IMR-90 (cell line): ENCODE measurements at regions not wholly inside any gene's neighbourhood (a gene's known extent, or its start where the extent isn't known, plus 50 kb on each side); places are given as distances from the start of the nearest gene placed in this dataset.

Source experiments
- ATAC-seq: fragments of 200-7000 bp; cut with Tn5 transposase; 2 replicates; pipeline ENCODE4 v1.9.1; 2020; ENCODE audit warnings: low read depth, mild to moderate bottlenecking, moderate library complexity
- BruUV-seq: library from RNA; stranded (reverse); fragments of 400-500 nt; replicated peaks from 2 replicates; lab custom pipeline; 2021; lab: Mats Ljungman, UMichigan
- CTCF ChIA-PET: fragments of 300-600 bp; formaldehyde crosslinking; extraction: SDS; loops from one replicate; lab custom pipeline; 2021; ENCODE audit warnings: antibody characterized with exemption; lab: Yijun Ruan, JAX
- POLR2A ChIA-PET: fragments of 300-600 bp; sonication (Branson Sonifier 250); formaldehyde crosslinking; loops from one replicate; lab custom pipeline; 2022; ENCODE audit warnings: antibody characterized with exemption; ENCODE audit not compliant: unreplicated experiment; lab: Charles Lee
- DNase-seq: peaks from one replicate; pipeline ENCODE4 v3.0.0; 2013
- H2AFZ ChIP-seq: replicated peaks from 2 replicates; pipeline ENCODE3; 2013; ENCODE audit warnings: low read length, mild to moderate bottlenecking; ENCODE audit not compliant: poor library complexity
- H2AK5ac ChIP-seq: 2 replicates; pipeline ENCODE4 v1.6.1; 2013; ENCODE audit warnings: low read depth, low read length, inconsistent platforms
- H2AK9ac ChIP-seq: replicated peaks from 2 replicates; pipeline ENCODE3; 2013; ENCODE audit warnings: mild to moderate bottlenecking, low read depth, low read length, moderate library complexity; ENCODE audit not compliant: poor library complexity
- H2BK120ac ChIP-seq: 2 replicates; pipeline ENCODE4 v1.6.1; 2013; ENCODE audit warnings: low read depth, low read length, inconsistent platforms
- H2BK15ac ChIP-seq: 3 replicates; pipeline ENCODE4 v1.6.1; 2013; ENCODE audit warnings: low read depth, low read length, inconsistent platforms
- H2BK20ac ChIP-seq: 2 replicates; pipeline ENCODE4 v1.6.1; 2013; ENCODE audit warnings: low read depth, mild to moderate bottlenecking, inconsistent platforms, low read length, moderate library complexity
- H2BK5ac ChIP-seq: 2 replicates; pipeline ENCODE4 v1.6.1; 2013; ENCODE audit warnings: mild to moderate bottlenecking, low read depth, low read length, inconsistent platforms; ENCODE audit not compliant: poor library complexity, severe bottlenecking
- H3K14ac ChIP-seq: replicated peaks from 2 replicates; pipeline ENCODE4 v1.6.1; 2013; ENCODE audit warnings: low read depth, low read length, inconsistent platforms
- H3K18ac ChIP-seq: 2 replicates; pipeline ENCODE4 v1.6.1; 2013; ENCODE audit warnings: low read depth, low read length, control low read depth
- H3K23ac ChIP-seq: 2 replicates; pipeline ENCODE4 v1.6.1; 2013; ENCODE audit warnings: low read depth, low read length, inconsistent platforms
- H3K27ac ChIP-seq: 2 replicates; pipeline ENCODE4 v1.5.1; 2013; ENCODE audit warnings: mild to moderate bottlenecking, control low read depth, low read length; ENCODE audit not compliant: insufficient read depth
- H3K27me3 ChIP-seq: 2 replicates; pipeline ENCODE4 v1.6.1; 2013; ENCODE audit warnings: low read length; ENCODE audit not compliant: control insufficient read depth, insufficient read depth
- H3K36me3 ChIP-seq: 2 replicates; pipeline ENCODE4 v1.6.1; 2013; ENCODE audit warnings: low read length, mixed read lengths; ENCODE audit not compliant: control insufficient read depth, insufficient read depth
- H3K4ac ChIP-seq: 2 replicates; pipeline ENCODE4 v1.6.1; 2013; ENCODE audit warnings: low read depth, low read length, inconsistent platforms
- H3K4me1 ChIP-seq: 2 replicates; pipeline ENCODE4 v1.6.1; 2013; ENCODE audit warnings: low read length, mixed read lengths; ENCODE audit not compliant: control insufficient read depth, insufficient read depth
- H3K4me2 ChIP-seq: 2 replicates; pipeline ENCODE4 v1.6.1; 2013; ENCODE audit warnings: low read depth, mild to moderate bottlenecking, control low read depth, low read length, moderate library complexity
- H3K4me3 ChIP-seq: 2 replicates; pipeline ENCODE4 v1.5.1; 2013; ENCODE audit warnings: low read depth, mild to moderate bottlenecking, control low read depth, low read length, moderate library complexity; ENCODE audit not compliant: insufficient read depth
- H3K56ac ChIP-seq: 2 replicates; pipeline ENCODE4 v1.6.1; 2013; ENCODE audit warnings: low read length, inconsistent platforms; ENCODE audit not compliant: insufficient read depth; ENCODE audit errors: extremely low read depth
- H3K79me1 ChIP-seq, 2 experiments: 2 replicates each; pipeline ENCODE4 v1.6.1; 2013; ENCODE audit warnings: low read length in 2 of 2, inconsistent platforms in 1 of 2, low read depth in 1 of 2
- H3K9ac ChIP-seq: 2 replicates; pipeline ENCODE4 v1.6.1; 2013; ENCODE audit warnings: low read depth, low read length, control low read depth
- H3K9me1 ChIP-seq: 2 replicates; pipeline ENCODE4 v1.6.1; 2013; ENCODE audit warnings: low read length, inconsistent platforms; ENCODE audit not compliant: insufficient read depth
- H3K9me3 ChIP-seq: 2 replicates; pipeline ENCODE4 v1.6.1; 2013; ENCODE audit warnings: low read length; ENCODE audit not compliant: control insufficient read depth, insufficient read depth
- H4K20me1 ChIP-seq: 2 replicates; pipeline ENCODE4 v1.6.1; 2013; ENCODE audit warnings: low read length, inconsistent platforms; ENCODE audit not compliant: insufficient read depth
- H4K5ac ChIP-seq: 2 replicates; pipeline ENCODE4 v1.6.1; 2013; ENCODE audit warnings: mild to moderate bottlenecking, low read depth, low read length, control low read depth
- H4K8ac ChIP-seq, 2 experiments: 2 replicates each; pipeline ENCODE4 v1.6.1; 2013; ENCODE audit warnings: low read depth in 2 of 2, low read length in 2 of 2, control low read depth in 1 of 2, inconsistent platforms in 1 of 2
- H4K91ac ChIP-seq: 2 replicates; pipeline ENCODE4 v1.6.1; 2013; ENCODE audit warnings: low read depth, low read length, inconsistent platforms; ENCODE audit not compliant: insufficient read depth
- BHLHE40 ChIP-seq: fragments of 150-350 bp; IDR thresholded peaks from 2 replicates; pipeline ENCODE4 v1.6.1; 2016; ENCODE audit warnings: mild to moderate bottlenecking, low read depth, low read length
- CEBPB ChIP-seq: IDR thresholded peaks from 2 replicates; pipeline ENCODE4 v1.6.1; 2012; ENCODE audit warnings: low read depth, low read length, improper control_type of control experiment
- CHD1 ChIP-seq: IDR thresholded peaks from 2 replicates; pipeline ENCODE4 v1.6.1; 2012; ENCODE audit warnings: low read depth, low read length, improper control_type of control experiment
- FOS ChIP-seq: fragments of 150-350 bp; IDR thresholded peaks from 2 replicates; pipeline ENCODE4 v1.6.1; 2016; ENCODE audit warnings: low read depth, low read length
- MAFK ChIP-seq: IDR thresholded peaks from 2 replicates; pipeline ENCODE4 v1.6.1; 2012; ENCODE audit warnings: low read depth, low read length, improper control_type of control experiment
- MAZ ChIP-seq: IDR thresholded peaks from 2 replicates; pipeline ENCODE4 v1.6.1; 2012; ENCODE audit warnings: low read depth, mild to moderate bottlenecking, low read length, improper control_type of control experiment, moderate library complexity, borderline replicate concordance
- MXI1 ChIP-seq: IDR thresholded peaks from 2 replicates; pipeline ENCODE4 v1.6.1; 2012; ENCODE audit warnings: low read depth, mild to moderate bottlenecking, low read length, moderate library complexity, borderline replicate concordance
- NFE2L2 ChIP-seq: fragments of 150-350 bp; IDR thresholded peaks from 2 replicates; pipeline ENCODE4 v1.6.1; 2016; ENCODE audit warnings: low read depth, mild to moderate bottlenecking, low read length
- POLR2A ChIP-seq: IDR thresholded peaks from 2 replicates; pipeline ENCODE4 v1.6.1; 2012; ENCODE audit warnings: mild to moderate bottlenecking, low read depth, low read length
- RAD21 ChIP-seq: IDR thresholded peaks from 2 replicates; pipeline ENCODE4 v1.6.1; 2012; ENCODE audit warnings: low read length, improper control_type of control experiment
- RCOR1 ChIP-seq: IDR thresholded peaks from 2 replicates; pipeline ENCODE4 v1.6.1; 2012; ENCODE audit warnings: mild to moderate bottlenecking, low read length, improper control_type of control experiment; ENCODE audit not compliant: insufficient replicate concordance
- RFX5 ChIP-seq: IDR thresholded peaks from 2 replicates; pipeline ENCODE4 v1.8.0; 2012; ENCODE audit warnings: low read depth, mild to moderate bottlenecking, low read length, moderate library complexity
- SMC3 ChIP-seq: fragments of 150-350 bp; IDR thresholded peaks from 2 replicates; pipeline ENCODE4 v1.6.1; 2016; ENCODE audit warnings: low read depth, mild to moderate bottlenecking, antibody characterized with exemption, low read length, moderate library complexity
- USF2 ChIP-seq: fragments of 150-350 bp; IDR thresholded peaks from 2 replicates; pipeline ENCODE4 v1.6.1; 2017; ENCODE audit warnings: mild to moderate bottlenecking, antibody characterized with exemption, low read length, low read depth
- WGBS, 2 experiments: methylation state at CpG; one replicate each; pipeline versions ENCODE4 v1.1.5 to v1.1.7; 2013; ENCODE audit warnings: missing lambda C conversion rate in 2 of 2; ENCODE audit not compliant: insufficient read length in 1 of 2; ENCODE audit errors: extremely low coverage in 2 of 2; 5-methylcytosine and 5-hydroxymethylcytosine counted together
- dilution Hi-C: fragments of 300-500 bp; cut with HindIII; formaldehyde crosslinking; loops from one replicate; pipeline ENCODE4 v1.14.3; 2018; ENCODE audit warnings: low sequenced_read_pairs; ENCODE audit not compliant: unreplicated experiment
- in situ Hi-C: fragments of 300-500 bp; cut with MboI; formaldehyde crosslinking; loops from 3 replicates; pipeline ENCODE4 v1.14.3; 2019; ENCODE audit warnings: low sequenced_read_pairs, inconsistent platforms, mixed read lengths
- intact Hi-C: fragments of 100-400 bp; cut with micrococcal nuclease; formaldehyde crosslinking; loops from 2 replicates; pipeline ENCODE4 v1.10.0; 2022
- TF ChIP-seq, protein P1 (sequence below): fragments of 150-350 bp; IDR thresholded peaks from 2 replicates; pipeline ENCODE4 v1.6.1; 2016; ENCODE audit warnings: low read depth, mild to moderate bottlenecking, low read length, moderate library complexity, borderline replicate concordance
- TF ChIP-seq, protein P2 (sequence below): conservative IDR thresholded peaks from 2 replicates; pipeline ENCODE4 v1.5.1; 2012; ENCODE audit warnings: mild to moderate bottlenecking, low read depth, low read length, improper control_type of control experiment

DNA sequence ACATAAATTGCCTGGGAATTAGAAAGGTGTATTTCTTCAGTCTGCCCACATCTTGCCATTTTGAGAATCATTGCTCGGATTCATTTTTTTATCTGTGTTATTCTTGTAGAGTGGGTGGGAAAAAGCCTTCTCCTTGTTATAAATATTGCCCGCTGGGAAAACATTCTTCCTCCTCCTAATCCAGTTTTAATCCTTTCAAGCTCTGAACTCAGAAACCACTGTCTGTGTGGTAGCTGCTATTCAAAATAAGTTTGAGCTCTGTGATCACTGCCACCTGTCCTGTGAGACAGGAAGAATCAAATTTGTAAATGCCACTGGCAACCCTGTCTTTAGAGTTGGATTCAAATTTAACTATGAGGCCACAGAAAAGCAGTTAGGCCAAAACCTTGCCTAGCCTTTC is 1875.2 kb upstream of the PIK3C3 start:
- no peak overlapping the region for H4K8ac ChIP-seq
- H3K4me1 ChIP-seq, result no peaks in the 10 kb centered on the region
- no peak overlapping the region for H3K4me2 ChIP-seq
- H3K36me3 ChIP-seq, result no peaks in the 10 kb centered on the region
- H3K18ac ChIP-seq, result no peak overlapping the region
- intact Hi-C loops, result no loop called here
- H2BK20ac ChIP-seq, result no peak overlapping the region
- dilution Hi-C loops, result no loop called here
- DNase-seq (no peak), ATAC-seq (no peak)
- H3K56ac ChIP-seq, result no peak overlapping the region
- H2BK120ac ChIP-seq, result no peak overlapping the region
- no peaks in the 10 kb centered on the region for H3K9me1 ChIP-seq
- no peak overlapping the region for H2AK5ac ChIP-seq
- ChIA-PET POLR2A (no interaction called here), CTCF (no interaction called here)
- H3K9me3 ChIP-seq, result no peaks in the 10 kb centered on the region
- TF ChIP-seq, protein P1, sequence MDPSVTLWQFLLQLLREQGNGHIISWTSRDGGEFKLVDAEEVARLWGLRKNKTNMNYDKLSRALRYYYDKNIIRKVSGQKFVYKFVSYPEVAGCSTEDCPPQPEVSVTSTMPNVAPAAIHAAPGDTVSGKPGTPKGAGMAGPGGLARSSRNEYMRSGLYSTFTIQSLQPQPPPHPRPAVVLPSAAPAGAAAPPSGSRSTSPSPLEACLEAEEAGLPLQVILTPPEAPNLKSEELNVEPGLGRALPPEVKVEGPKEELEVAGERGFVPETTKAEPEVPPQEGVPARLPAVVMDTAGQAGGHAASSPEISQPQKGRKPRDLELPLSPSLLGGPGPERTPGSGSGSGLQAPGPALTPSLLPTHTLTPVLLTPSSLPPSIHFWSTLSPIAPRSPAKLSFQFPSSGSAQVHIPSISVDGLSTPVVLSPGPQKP, result no peak
- TF ChIP-seq POLR2A, result no peak
- TF ChIP-seq BHLHE40, result no peak
- TF ChIP-seq RFX5, result no peak
- TF ChIP-seq CHD1, result no peak
- TF ChIP-seq MAFK, result no peak
- TF ChIP-seq SMC3, result no peak
- no peak for TF ChIP-seq RCOR1
- TF ChIP-seq, protein P2, sequence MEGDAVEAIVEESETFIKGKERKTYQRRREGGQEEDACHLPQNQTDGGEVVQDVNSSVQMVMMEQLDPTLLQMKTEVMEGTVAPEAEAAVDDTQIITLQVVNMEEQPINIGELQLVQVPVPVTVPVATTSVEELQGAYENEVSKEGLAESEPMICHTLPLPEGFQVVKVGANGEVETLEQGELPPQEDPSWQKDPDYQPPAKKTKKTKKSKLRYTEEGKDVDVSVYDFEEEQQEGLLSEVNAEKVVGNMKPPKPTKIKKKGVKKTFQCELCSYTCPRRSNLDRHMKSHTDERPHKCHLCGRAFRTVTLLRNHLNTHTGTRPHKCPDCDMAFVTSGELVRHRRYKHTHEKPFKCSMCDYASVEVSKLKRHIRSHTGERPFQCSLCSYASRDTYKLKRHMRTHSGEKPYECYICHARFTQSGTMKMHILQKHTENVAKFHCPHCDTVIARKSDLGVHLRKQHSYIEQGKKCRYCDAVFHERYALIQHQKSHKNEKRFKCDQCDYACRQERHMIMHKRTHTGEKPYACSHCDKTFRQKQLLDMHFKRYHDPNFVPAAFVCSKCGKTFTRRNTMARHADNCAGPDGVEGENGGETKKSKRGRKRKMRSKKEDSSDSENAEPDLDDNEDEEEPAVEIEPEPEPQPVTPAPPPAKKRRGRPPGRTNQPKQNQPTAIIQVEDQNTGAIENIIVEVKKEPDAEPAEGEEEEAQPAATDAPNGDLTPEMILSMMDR, result no peak
- TF ChIP-seq RAD21, result no peak
- TF ChIP-seq MAZ, result no peak
- no peak for TF ChIP-seq USF2
- TF ChIP-seq MXI1, result no peak
- no peak for TF ChIP-seq CEBPB
- no peak for TF ChIP-seq NFE2L2
- no peak for TF ChIP-seq FOS
- no peak overlapping the region for H3K4ac ChIP-seq
- H3K27me3 ChIP-seq, result no peaks in the 10 kb centered on the region
- no peak overlapping the region for H3K4me3 ChIP-seq
- no peaks in the 10 kb centered on the region for H4K20me1 ChIP-seq
- no peak overlapping the region for H2BK15ac ChIP-seq
- H3K14ac ChIP-seq, result no peak overlapping the region
- in situ Hi-C loops, result no loop called here
- no peak overlapping the region for H3K9ac ChIP-seq
- no peak overlapping the region for H4K5ac ChIP-seq
- H2AK9ac ChIP-seq, result no peak overlapping the region
- H3K27ac ChIP-seq, result no peak overlapping the region
- no peak overlapping the region for H2BK5ac ChIP-seq
- no peak overlapping the region for H2AFZ ChIP-seq
- no CpG with 5 or more reads among the region's 2 CpGs for WGBS, 2 experiments
- no TSS peak for BruUV-seq
- no peak overlapping the region for H4K91ac ChIP-seq
- no peak overlapping the region for H3K23ac ChIP-seq
- H3K79me1 ChIP-seq, result no peaks in the 10 kb centered on the region
